ENCODE measurements at regions not wholly inside any gene's neighbourhood (a gene's known extent, or its start where the extent isn't known, plus 50 kb on each side); places are given as distances from the start of the nearest gene placed in this dataset.
"Not testable (repeated sequence)": the region's sequence is repeated elsewhere in the genome, so short reads cannot be mapped to it uniquely, and the experiment has no call there.

- DNase-seq; H3K27me3 ChIP-seq (replicated peaks); H3K36me3 ChIP-seq (replicated peaks); in situ Hi-C loops (cut with HindIII; ENCODE audit: low pct_ligation_motif_present, low sequenced_read_pairs); H3K4me3 ChIP-seq (ENCODE audit: low read depth, low read length); H3K27ac ChIP-seq: not testable (repeated sequence)
Observed at GRCh38 chr5:176018598-176018997, 50.5 kb upstream of the THOC3 start.

- H3K27me3 ChIP-seq (replicated peaks); H3K36me3 ChIP-seq (replicated peaks); H3K27ac ChIP-seq; DNase-seq; H3K4me3 ChIP-seq (ENCODE audit: low read depth, low read length); in situ Hi-C loops (cut with HindIII; ENCODE audit: low pct_ligation_motif_present, low sequenced_read_pairs): not testable (repeated sequence)
Observed at GRCh38 chr5:176020852-176021251, 52.7 kb upstream of the THOC3 start.

- DNase-seq; H3K27ac ChIP-seq; H3K27me3 ChIP-seq (replicated peaks); H3K4me3 ChIP-seq (ENCODE audit: low read depth, low read length); H3K36me3 ChIP-seq (replicated peaks); in situ Hi-C loops (cut with HindIII; ENCODE audit: low pct_ligation_motif_present, low sequenced_read_pairs): not testable (repeated sequence)
Observed at GRCh38 chr5:176023535-176023934, 55.4 kb upstream of the THOC3 start.

DNA sequence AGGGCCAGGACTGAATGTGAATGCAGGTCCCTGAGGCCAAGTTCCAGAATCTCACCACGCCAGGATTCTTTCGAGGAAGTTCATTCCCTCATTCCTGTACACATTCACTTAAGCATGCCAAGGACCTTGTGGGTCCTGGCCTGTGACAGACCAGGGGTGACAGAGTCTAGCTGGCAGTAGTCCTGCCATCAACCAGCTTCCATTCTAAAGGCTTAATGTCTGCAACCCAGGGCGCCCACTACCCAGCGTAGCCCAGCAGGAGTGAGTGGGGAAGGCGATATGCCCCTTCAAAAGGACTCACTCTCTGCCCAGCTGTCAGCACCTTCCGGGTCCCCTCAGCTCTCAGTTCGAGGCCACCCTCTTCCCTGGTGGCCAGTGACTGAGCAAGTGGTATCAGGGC lies 61.3 kb upstream of the THOC3 start:
- H3K4me3 ChIP-seq (ENCODE audit: low read depth, low read length); H3K36me3 ChIP-seq (replicated peaks); H3K27ac ChIP-seq; in situ Hi-C loops (cut with HindIII; ENCODE audit: low pct_ligation_motif_present, low sequenced_read_pairs); DNase-seq; H3K27me3 ChIP-seq (replicated peaks): not testable (repeated sequence)

DNA sequence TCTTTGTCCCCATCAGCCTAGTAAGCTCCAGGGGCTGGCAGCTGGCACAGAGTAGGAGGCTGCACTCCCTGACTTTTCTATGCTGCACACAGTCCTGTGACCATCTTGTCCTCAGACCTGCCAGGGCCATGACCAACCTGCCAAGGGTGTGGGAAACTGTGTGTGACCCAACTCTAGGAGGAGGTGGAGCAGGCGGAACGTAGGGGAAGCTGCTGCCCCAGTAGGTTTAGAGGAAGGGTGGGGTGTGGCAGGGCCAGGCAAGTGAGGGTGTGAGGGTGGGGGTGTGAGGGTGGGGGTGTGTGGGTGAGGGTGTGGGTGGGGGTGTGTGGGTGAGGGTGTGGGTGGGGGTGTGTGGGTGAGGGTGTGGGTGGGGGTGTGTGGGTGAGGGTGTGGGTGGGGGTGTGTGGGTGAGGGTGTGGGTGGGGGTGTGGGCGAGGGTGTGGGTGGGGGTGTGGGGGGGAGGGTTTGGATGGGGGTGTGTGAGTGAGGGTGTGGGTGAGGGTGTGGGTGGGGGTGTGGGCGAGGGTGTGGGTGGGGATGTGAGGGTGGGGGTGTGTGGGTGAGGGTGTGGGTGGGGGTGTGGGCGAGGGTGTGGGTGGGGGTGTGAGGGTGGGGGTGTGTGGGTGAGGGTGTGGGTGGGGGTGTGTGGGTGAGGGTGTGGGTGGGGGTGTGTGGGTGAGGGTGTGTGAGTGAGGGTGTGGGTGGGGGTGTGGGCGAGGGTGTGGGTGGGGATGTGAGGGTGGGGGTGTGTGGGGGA lies 62.4 kb upstream of the THOC3 start:
- H3K27me3 ChIP-seq (replicated peaks); H3K36me3 ChIP-seq (replicated peaks); H3K27ac ChIP-seq; in situ Hi-C loops (cut with HindIII; ENCODE audit: low pct_ligation_motif_present, low sequenced_read_pairs); DNase-seq; H3K4me3 ChIP-seq (ENCODE audit: low read depth, low read length): not testable (repeated sequence)

GRCh38 chr5:176031118-176031510 lies 63.0 kb upstream of the THOC3 start:
- H3K4me3 ChIP-seq (ENCODE audit: low read depth, low read length); in situ Hi-C loops (cut with HindIII; ENCODE audit: low pct_ligation_motif_present, low sequenced_read_pairs); H3K27me3 ChIP-seq (replicated peaks); H3K27ac ChIP-seq; DNase-seq; H3K36me3 ChIP-seq (replicated peaks): not testable (repeated sequence)

- in situ Hi-C loops (cut with HindIII; ENCODE audit: low pct_ligation_motif_present, low sequenced_read_pairs); H3K27ac ChIP-seq; DNase-seq; H3K4me3 ChIP-seq (ENCODE audit: low read depth, low read length); H3K36me3 ChIP-seq (replicated peaks); H3K27me3 ChIP-seq (replicated peaks): not testable (repeated sequence)
Observed at GRCh38 chr5:176033186-176033585, 65.1 kb upstream of the THOC3 start.

DNA sequence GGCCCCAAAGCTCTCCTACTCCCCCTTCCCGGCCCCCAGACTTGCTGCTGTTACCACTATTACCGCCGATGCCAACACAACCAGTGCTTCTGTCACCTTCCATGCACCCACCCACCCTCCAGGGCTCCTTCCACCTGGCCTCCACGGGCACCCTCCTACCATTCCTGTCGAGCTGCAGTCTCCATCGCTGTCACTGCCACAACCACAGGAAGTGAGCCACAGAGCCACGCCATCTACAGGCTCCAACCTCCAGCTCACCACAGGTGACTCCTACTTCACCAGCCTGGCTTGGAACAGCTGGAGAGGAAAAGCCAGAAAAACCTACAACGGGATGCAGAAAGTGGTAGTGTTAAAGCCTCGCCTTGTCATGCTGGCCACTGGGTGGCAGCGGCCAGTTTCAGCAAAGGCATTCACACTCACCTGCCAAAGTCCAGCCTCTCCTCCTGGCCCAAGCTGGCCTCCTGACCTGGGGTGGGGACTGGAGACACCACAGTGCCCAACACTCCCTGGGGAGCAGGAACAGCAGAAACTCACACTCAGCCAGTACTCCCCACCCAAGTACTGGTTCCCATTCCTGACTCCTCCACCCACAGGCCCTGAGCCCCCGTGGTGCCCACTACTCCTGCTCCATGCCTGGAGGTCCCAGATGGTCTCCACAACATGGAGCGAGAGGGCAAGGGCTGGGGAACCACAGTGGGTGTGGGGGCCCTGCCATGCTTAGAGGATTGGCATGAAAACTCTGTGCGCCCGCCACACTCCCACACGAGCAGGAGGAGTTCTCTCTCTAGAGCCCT lies 66.5 kb upstream of the THOC3 start:
- H3K27ac ChIP-seq; DNase-seq; H3K4me3 ChIP-seq (ENCODE audit: low read depth, low read length); in situ Hi-C loops (cut with HindIII; ENCODE audit: low pct_ligation_motif_present, low sequenced_read_pairs); H3K27me3 ChIP-seq (replicated peaks); H3K36me3 ChIP-seq (replicated peaks): not testable (repeated sequence)

GRCh38 chr5:176035201-176035530 lies 67.1 kb upstream of the THOC3 start:
- DNase-seq; in situ Hi-C loops (cut with HindIII; ENCODE audit: low pct_ligation_motif_present, low sequenced_read_pairs); H3K27me3 ChIP-seq (replicated peaks); H3K27ac ChIP-seq; H3K36me3 ChIP-seq (replicated peaks); H3K4me3 ChIP-seq (ENCODE audit: low read depth, low read length): not testable (repeated sequence)

DNA sequence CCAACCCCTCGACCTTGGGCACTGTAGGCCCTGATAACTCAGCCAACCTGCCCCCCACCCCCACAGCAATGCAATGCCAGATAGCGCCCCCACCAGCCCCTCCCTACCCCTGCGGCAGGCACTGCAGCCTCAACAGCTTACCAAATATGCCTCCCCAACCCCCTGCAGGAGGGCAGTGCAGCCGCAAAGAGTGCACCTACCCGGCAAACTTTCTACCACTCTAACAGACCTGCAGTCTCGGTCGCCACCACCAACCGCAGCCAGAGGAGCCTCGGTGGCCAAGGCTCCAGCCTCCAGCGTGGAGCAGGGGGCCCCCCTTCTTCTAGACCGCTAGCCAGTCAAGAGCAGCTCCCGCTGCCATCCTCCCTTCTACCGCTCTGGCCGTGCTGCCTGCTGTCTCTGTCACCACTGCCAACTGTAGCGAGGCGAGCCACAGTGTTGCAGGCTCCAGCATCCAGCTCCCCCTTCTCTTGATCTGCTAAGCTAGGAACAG lies 67.7 kb upstream of the THOC3 start:
- H3K27me3 ChIP-seq (replicated peaks); H3K4me3 ChIP-seq (ENCODE audit: low read depth, low read length); H3K36me3 ChIP-seq (replicated peaks); DNase-seq; H3K27ac ChIP-seq; in situ Hi-C loops (cut with HindIII; ENCODE audit: low pct_ligation_motif_present, low sequenced_read_pairs): not testable (repeated sequence)

DNA sequence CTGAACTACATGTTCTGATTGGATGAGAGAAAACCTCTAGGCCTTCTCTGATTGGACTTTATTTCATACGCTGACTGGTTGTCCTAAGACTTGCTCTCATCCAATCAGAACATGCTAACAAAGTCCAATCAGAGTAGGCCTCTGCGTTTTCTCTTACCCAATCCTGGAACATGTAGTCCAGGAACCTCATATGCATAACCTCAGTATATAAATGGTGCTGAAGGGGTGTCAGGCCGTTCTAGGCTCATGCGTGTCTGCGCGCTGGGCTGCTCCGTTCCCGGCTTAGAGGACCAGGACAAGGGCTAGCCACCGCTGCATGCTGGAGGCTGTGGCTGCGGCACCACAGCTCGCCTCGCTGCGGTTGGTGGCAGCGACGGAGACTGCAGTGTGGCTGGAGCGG lies 68.3 kb upstream of the THOC3 start:
- DNase-seq; H3K27me3 ChIP-seq (replicated peaks); H3K36me3 ChIP-seq (replicated peaks); H3K4me3 ChIP-seq (ENCODE audit: low read depth, low read length); H3K27ac ChIP-seq; in situ Hi-C loops (cut with HindIII; ENCODE audit: low pct_ligation_motif_present, low sequenced_read_pairs): not testable (repeated sequence)

GRCh38 chr5:176037190-176037589 lies 69.1 kb upstream of the THOC3 start:
- DNase-seq; H3K27me3 ChIP-seq (replicated peaks); H3K27ac ChIP-seq; H3K36me3 ChIP-seq (replicated peaks); in situ Hi-C loops (cut with HindIII; ENCODE audit: low pct_ligation_motif_present, low sequenced_read_pairs); H3K4me3 ChIP-seq (ENCODE audit: low read depth, low read length): not testable (repeated sequence)

DNA sequence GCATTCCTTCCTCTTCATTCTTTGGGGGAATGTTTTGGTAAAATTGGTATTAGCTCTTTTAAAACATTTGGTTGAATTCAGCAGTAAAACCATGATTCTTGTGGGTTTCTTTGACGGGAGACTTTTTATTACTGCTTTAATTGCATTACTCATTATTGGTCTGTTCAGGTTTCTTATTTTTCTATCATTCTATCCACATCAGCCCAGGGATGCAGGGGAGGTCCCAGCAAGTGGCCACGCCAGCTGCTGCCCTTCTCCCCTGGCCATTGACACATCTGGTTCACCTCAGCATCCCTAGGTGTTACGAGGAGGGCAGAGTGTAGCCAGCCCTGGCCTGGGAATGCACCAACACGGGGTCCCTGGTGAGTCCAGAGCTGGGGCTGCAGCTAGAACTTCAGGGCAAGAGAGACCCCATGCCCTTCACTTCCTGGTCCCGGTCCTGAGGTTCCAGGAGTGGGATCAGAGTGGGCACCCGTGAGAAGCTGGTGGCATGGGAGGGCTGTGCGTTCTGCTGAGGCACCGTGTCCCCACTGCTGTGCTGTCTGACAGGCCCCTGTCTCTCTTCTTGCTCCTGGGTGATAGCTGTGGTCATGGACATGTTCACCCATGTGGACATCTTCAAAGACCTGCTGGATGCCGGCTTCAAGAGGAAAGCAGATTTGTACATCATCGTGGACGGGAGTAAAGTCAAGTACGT lies 72.1 kb upstream of the THOC3 start:
- H3K27me3 ChIP-seq (replicated peaks); DNase-seq; in situ Hi-C loops (cut with HindIII; ENCODE audit: low pct_ligation_motif_present, low sequenced_read_pairs); H3K4me3 ChIP-seq (ENCODE audit: low read depth, low read length); H3K36me3 ChIP-seq (replicated peaks); H3K27ac ChIP-seq: not testable (repeated sequence)

GRCh38 chr5:176041248-176041994 lies 73.3 kb upstream of the THOC3 start:
- in situ Hi-C loops (cut with HindIII; ENCODE audit: low pct_ligation_motif_present, low sequenced_read_pairs); H3K27me3 ChIP-seq (replicated peaks); H3K27ac ChIP-seq; DNase-seq; H3K36me3 ChIP-seq (replicated peaks); H3K4me3 ChIP-seq (ENCODE audit: low read depth, low read length): not testable (repeated sequence)

Measured in brain microvascular endothelial cell (primary cell).